Stimulated activated CD8-positive, alpha-beta memory T cell treated with anti-CD3 and anti-CD28 coated beads, Interleukin-15, amount 100 ng/mL, for 24 hours (primary cell): ENCODE measurements at regions not wholly inside any gene's neighbourhood (a gene's known extent, or its start where the extent isn't known, plus 50 kb on each side); places are given as distances from the start of the nearest gene placed in this dataset.

Experiments used
- DNase-seq: peaks from one replicate; pipeline ENCODE4 v3.0.0-alpha.2; 2020; ENCODE audit warnings: low read depth

- DNase-seq = no peak
These were observed 88.2 kb upstream of the ZNF618 start for GRCh38 chr9:113787871-113788270.

GRCh38 chr9:113788616-113789330, 87.3 kb upstream of the ZNF618 start:
- no peak for DNase-seq

- no peak for DNase-seq
These were observed 86.0 kb upstream of the ZNF618 start for GRCh38 chr9:113790093-113790492.

GRCh38 chr9:113793558-113793957, 82.6 kb upstream of the ZNF618 start:
- no peak for DNase-seq

GRCh38 chr9:113794721-113795120, 81.4 kb upstream of the ZNF618 start:
- DNase-seq = no peak

GRCh38 chr9:113795811-113796392, 80.2 kb upstream of the ZNF618 start:
- no peak for DNase-seq

- no peak for DNase-seq
These were observed 79.3 kb upstream of the ZNF618 start for GRCh38 chr9:113796646-113797426.

GRCh38 chr9:113798062-113799030, 77.8 kb upstream of the ZNF618 start:
- DNase-seq = no peak

- DNase-seq = no peak
These were observed 75.8 kb upstream of the ZNF618 start for GRCh38 chr9:113800276-113800675.

- no peak for DNase-seq
These were observed 72.1 kb upstream of the ZNF618 start for GRCh38 chr9:113803811-113804589.

- no peak for DNase-seq
These were observed 70.5 kb upstream of the ZNF618 start for GRCh38 chr9:113805486-113806132.

- no peak for DNase-seq
These were observed 68.7 kb upstream of the ZNF618 start for GRCh38 chr9:113807173-113808061.

GRCh38 chr9:113808391-113809358, 67.4 kb upstream of the ZNF618 start:
- no peak for DNase-seq

- no peak for DNase-seq
These were observed 58.9 kb upstream of the ZNF618 start for GRCh38 chr9:113817171-113817570.

- no peak for DNase-seq
These were observed 57.7 kb upstream of the ZNF618 start for GRCh38 chr9:113818391-113818790.

- DNase-seq = no peak
These were observed 53.8 kb upstream of the ZNF618 start for GRCh38 chr9:113822315-113822714.

GRCh38 chr9:113823421-113823820, 52.7 kb upstream of the ZNF618 start:
- no peak for DNase-seq
